ENCODE measurements at regions not wholly inside any gene's neighbourhood (a gene's known extent, or its start where the extent isn't known, plus 50 kb on each side); places are given as distances from the start of the nearest gene placed in this dataset.

DNA sequence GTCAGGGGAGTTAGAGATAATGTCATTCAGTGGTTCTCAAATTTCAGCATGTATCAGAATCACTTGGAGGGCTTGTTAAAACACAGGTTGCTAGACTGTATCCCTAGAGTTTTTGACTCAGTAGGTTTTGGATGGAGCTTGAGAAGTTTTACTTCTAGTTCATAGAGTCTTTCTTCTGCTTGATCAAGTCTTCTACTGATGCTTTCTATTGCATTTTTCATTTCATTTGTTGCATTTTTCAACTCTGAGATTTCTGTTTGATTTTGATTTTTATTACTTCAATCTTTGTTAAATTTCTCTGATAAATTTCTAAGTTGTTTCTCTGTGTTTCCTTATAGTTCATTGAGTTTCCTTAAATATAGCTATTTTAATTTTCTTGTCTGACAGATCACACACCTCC lies 361.4 kb downstream of the RAPGEF2 start:
- H3K27ac Mint-ChIP-seq = no peak overlapping the region
- no peaks in the 10 kb centered on the region for H3K4me1 Mint-ChIP-seq
- peaks cover 2% of the 10 kb centered on the region for H3K27me3 Mint-ChIP-seq
- no peak overlapping the region for H3K4me3 Mint-ChIP-seq
- peaks cover 2% of the 10 kb centered on the region for H3K36me3 Mint-ChIP-seq
- H3K9me3 Mint-ChIP-seq = peaks cover 1 to 15% (median 9%) of the 10 kb centered on the region in 3 donors

DNA sequence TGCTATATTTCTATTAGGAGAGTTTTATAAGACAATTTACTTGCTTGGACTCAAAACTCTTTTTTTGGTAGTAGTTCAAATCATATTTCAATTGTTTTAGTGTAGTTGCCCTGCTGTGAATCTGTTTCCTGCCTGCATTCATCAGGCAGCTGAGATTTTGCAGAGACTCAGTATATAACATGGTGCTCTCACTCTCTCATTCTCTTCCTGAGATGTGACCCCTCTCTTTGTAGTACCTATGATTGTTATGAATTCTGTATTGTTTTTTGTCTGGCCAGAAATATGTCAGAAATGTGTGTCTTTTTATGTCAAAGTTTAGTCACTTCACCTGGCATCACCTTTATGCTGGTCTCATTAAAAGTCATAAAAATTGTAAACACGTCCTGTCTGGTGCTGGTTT lies 374.0 kb downstream of the RAPGEF2 start:
- no peak overlapping the region for H3K27ac Mint-ChIP-seq
- H3K4me1 Mint-ChIP-seq = no peaks in the 10 kb centered on the region
- no peaks in the 10 kb centered on the region for H3K27me3 Mint-ChIP-seq
- peaks cover 0 to 5% (median 4%) of the 10 kb centered on the region in 3 donors for H3K9me3 Mint-ChIP-seq
- no peak overlapping the region for H3K4me3 Mint-ChIP-seq
- H3K36me3 Mint-ChIP-seq = no peaks in the 10 kb centered on the region

DNA sequence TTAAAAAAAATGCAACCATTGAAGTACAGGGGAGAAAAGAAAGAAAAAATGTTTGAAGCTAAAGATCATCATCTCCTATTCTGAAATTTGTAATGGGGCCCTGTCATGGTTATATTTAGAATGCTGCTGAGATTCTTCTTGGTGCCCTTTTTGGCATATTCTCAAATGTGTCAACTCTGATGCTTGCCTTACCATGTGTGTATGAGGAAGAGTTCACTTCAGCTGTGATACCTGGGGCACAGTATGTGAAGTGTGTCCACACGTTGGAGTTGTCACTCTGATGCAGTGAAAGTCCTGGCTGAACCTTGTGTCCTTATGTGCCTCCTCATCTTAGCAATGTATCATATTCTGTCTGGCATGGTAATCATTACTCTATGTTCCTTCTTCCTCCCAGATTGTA lies 377.9 kb downstream of the RAPGEF2 start:
- no peak overlapping the region for H3K27ac Mint-ChIP-seq

DNA sequence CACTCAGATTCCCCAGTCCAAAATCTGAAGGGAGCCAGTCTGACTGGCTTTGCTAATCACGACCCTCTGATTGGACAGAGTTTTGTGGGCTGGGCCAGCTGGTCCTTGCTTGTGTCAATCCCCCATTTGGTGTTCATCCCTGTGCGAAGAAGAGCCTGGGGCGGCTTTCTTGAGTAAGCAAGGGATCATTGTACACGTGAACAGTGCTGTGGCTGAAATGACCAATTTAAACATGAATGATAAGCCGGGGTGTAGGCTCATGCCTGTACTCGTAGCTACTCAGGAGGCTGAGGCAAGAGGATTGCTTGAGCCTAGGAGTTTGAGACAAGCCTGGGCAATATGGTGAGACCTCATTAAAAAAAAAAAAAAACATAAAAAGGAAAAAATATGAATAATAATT lies 379.1 kb downstream of the RAPGEF2 start:
- Mint-ChIP-seq H3K36me3 (no peaks in the 10 kb centered on the region), H3K9me3 (no peaks in the 10 kb centered on the region), H3K27ac (no peak overlapping the region), H3K4me1 (no peaks in the 10 kb centered on the region), H3K27me3 (no peaks in the 10 kb centered on the region), H3K4me3 (no peak overlapping the region)

More for the DNA sequence above, 377.9 kb downstream of the RAPGEF2 start:
- Mint-ChIP-seq H3K27me3 (no peaks in the 10 kb centered on the region), H3K36me3 (no peaks in the 10 kb centered on the region), H3K4me3 (no peak overlapping the region), H3K4me1 (no peaks in the 10 kb centered on the region), H3K9me3 (no peaks in the 10 kb centered on the region)

DNA sequence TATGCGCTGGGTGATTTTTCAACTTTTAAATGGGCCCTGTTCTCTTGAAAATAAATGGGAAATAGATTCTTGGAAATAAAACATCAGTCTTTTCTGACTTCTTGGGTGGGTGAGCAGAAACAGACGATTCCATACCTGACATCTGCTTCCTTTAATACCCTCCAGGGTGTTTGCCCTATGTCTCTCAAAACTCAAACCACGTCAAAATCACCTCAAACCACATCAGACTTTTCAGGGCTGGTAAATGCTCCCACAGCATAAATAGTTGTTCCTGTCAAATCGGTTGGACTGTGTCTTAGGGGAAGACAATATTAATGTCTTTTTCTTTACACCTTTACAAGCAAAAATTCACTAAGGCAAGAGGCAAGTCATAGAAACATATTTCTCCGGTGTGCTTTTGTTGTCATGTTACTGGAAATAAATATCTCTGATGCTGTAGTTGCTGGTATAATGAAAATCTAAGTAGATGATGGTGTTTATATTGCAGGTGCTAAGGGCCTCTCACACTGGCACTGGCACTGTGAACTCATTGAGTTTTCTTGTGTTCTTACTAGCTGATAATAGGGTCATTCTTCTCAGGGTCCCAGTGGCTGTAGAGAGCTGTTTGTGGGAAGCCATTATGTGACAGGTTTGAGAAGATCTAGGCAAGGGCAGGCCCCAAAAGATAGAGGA lies 380.4 kb downstream of the RAPGEF2 start:
- no peaks in the 10 kb centered on the region for H3K36me3 Mint-ChIP-seq
- H3K27me3 Mint-ChIP-seq = no peaks in the 10 kb centered on the region
- H3K4me3 Mint-ChIP-seq = no peak overlapping the region
- H3K4me1 Mint-ChIP-seq = peaks cover 0 to 2% (median 0%) of the 10 kb centered on the region in 3 donors
- H3K9me3 Mint-ChIP-seq = no peaks in the 10 kb centered on the region
- no peak overlapping the region for H3K27ac Mint-ChIP-seq

DNA sequence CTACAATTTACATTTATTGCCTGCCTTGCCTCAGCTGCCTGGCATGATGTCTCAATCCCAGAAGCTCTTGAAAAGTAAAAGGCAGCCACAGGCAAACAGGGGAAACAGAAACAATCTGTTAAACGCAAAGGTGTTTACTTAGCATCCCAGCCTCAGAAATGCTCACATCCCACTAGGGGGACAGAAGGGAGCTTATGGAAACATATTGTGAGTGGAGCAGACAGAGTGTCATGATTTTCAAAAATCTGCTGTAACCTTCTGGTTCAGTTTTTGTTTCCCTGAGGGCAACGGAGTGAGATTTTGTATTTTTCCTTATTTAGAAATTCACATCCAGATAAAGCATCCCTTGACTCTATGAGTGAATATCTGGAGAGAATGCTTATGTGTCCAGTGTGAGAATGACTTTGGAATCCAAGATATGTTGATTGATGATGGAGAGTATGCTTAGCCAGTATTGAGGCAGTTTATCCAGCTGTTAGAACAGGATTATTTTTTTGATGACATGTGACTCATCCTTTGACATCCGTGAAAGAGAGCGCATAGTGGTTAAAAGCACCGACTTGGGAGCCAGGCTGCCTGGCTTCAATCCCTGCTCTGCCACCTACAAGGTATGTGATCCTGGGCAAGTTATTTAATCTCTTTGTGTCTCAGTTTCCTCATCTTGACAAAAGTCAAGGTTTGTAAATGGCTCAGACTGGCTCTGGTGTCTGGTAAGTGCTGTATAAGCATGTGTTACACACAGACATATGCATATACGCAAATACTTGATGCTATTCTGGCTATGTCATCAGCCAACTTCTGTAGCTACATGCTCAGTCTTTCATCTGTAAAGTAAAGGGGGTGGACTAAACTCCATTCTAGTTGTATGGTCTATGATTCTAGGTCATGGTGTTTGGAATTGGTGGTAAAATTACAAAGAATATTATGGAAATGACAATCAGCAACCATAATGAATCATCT lies 381.2 kb downstream of the RAPGEF2 start:
- Mint-ChIP-seq H3K36me3 (no peaks in the 10 kb centered on the region), H3K4me3 (no peak overlapping the region), H3K4me1 (peaks cover 0 to 2% (median 0%) of the 10 kb centered on the region in 3 donors), H3K27me3 (no peaks in the 10 kb centered on the region), H3K9me3 (no peaks in the 10 kb centered on the region), H3K27ac (no peak overlapping the region)

DNA sequence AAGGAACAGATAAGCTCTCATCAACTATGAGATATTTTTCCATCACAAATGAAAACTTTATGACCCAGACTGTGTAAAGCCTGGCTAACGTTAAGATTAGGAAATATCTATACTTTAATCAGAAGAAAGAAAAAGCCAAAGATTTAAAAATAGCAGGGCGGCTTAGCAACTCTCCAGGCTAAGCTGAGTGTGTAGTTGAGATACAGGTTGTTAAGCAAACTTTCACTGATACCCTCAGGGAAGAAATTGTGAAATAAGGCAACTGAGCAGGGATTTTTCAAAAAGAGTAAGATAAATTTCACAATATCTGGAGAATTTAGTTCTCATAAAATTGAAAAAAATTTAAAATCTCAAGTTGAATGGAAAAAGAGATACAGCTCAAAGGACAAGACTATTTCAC lies 382.0 kb downstream of the RAPGEF2 start:
- Mint-ChIP-seq H3K27ac (no peak overlapping the region), H3K27me3 (no peaks in the 10 kb centered on the region), H3K9me3 (no peaks in the 10 kb centered on the region), H3K4me3 (no peak overlapping the region), H3K36me3 (no peaks in the 10 kb centered on the region), H3K4me1 (peaks cover 0 to 3% (median 0%) of the 10 kb centered on the region in 3 donors)

DNA sequence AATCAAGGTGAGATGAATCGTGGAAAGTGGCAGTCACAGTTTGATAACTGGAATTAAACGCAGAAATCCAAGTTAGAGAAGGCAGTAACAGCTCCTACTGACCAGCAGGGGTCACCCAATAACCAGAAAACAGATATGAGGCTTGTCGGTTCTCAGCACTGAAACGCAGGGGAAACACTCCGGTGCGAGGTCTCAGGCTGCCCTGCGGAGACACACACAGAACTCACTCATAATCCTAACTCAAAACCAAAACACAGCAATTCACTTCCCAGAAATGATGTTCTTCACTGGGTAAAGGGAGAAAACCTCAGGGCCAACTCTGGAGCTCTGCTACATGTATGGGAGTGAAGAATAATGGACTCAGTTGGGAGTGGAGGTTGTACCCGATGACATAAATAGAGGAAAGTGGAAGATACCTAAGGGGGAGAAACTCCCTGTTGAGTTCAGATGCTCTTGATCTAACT lies 384.4 kb downstream of the RAPGEF2 start:
- H3K4me1 Mint-ChIP-seq = peaks cover 0 to 4% (median 0%) of the 10 kb centered on the region in 3 donors
- H3K4me3 Mint-ChIP-seq = no peak overlapping the region
- no peaks in the 10 kb centered on the region for H3K36me3 Mint-ChIP-seq
- no peaks in the 10 kb centered on the region for H3K27me3 Mint-ChIP-seq
- H3K9me3 Mint-ChIP-seq = no peaks in the 10 kb centered on the region
- no peak overlapping the region for H3K27ac Mint-ChIP-seq

DNA sequence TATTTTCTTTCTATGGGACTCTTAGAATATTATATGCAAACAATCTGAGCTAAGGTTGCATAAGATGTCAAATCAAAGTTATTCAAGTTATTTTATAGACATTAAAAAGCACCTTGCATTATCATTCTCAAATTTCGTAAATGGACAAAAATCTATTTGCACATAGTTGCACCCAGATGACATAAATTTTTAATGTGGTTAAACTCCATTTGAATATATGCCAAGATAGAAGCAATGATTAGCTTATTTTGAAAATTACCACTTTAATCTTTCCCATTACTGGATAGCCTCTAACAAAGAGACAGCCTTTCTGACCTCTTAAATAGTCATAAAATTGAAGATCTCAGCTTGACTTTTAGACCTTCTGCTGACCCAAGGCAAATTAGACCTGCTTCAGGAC lies 386.8 kb downstream of the RAPGEF2 start:
- H3K9me3 Mint-ChIP-seq = peaks cover 0 to 2% (median 0%) of the 10 kb centered on the region in 3 donors
- H3K36me3 Mint-ChIP-seq = peaks cover 2% of the 10 kb centered on the region

DNA sequence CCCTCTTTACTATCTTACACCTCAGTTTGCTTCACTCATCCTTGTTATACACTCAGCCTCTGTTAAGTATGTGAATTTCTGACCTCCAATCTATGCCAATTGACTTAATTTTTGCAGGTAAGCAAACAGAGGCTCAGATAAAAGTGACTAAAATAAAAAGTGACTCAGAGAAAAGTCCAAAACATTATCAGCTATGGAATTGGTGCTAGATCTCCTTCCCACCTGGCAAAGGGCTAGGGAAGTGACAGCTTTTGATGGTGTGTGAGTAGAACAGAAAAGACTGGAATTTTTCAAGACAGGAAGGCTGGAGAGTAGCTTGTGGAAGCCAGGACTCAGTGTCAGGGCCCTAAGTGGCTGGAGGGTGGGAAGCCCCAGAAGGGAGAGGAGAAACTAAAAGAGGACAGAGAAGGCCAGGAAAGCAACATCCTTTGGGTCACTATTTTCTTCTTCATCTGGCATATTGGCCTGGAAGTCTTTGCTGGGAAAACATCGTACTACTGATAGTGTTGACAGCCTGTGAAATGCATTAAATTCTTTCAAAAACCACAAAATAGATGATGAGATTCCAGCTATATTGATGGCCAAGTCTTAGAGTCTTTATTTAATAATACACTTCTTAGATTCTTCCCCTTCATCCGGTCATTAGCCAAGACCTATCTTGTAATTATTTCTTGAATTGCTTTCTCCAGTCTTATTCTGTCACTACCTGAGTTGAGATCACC lies 392.8 kb downstream of the RAPGEF2 start:
- Mint-ChIP-seq H3K27ac (peak overlapping the region in 1 of 3 donors; percentile 17), H3K9me3 (peaks cover 0 to 4% (median 0%) of the 10 kb centered on the region in 3 donors), H3K36me3 (peaks cover 2% of the 10 kb centered on the region), H3K4me3 (no peak overlapping the region), H3K27me3 (no peaks in the 10 kb centered on the region), H3K4me1 (no peaks in the 10 kb centered on the region)

More for the DNA sequence above, 386.8 kb downstream of the RAPGEF2 start:
- Mint-ChIP-seq H3K4me1 (peaks cover 0 to 4% (median 0%) of the 10 kb centered on the region in 3 donors), H3K4me3 (no peak overlapping the region), H3K27ac (no peak overlapping the region), H3K27me3 (no peaks in the 10 kb centered on the region)

DNA sequence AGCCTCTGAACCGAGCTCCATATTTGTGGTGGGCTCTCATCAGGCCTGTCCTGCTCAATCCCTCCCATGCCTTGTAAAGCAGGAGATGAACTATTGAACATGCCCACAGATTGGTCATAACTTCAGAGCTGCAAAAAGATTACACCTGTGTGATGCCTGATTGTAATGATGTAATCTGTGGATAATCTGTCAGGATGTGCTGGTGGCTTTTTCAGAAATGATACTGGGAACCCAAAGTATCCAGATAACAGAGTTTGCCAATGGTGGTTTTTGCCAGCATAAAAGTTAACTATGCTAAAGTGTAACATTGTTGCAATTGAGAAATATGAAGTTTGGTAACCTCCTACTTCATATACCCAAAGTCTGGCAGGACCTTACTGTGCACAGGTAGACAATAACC lies 393.4 kb downstream of the RAPGEF2 start:
- Mint-ChIP-seq H3K27ac (no peak overlapping the region), H3K4me1 (no peaks in the 10 kb centered on the region), H3K9me3 (peaks cover 0 to 4% (median 0%) of the 10 kb centered on the region in 3 donors), H3K36me3 (peaks cover 2% of the 10 kb centered on the region), H3K27me3 (no peaks in the 10 kb centered on the region), H3K4me3 (no peak overlapping the region)

DNA sequence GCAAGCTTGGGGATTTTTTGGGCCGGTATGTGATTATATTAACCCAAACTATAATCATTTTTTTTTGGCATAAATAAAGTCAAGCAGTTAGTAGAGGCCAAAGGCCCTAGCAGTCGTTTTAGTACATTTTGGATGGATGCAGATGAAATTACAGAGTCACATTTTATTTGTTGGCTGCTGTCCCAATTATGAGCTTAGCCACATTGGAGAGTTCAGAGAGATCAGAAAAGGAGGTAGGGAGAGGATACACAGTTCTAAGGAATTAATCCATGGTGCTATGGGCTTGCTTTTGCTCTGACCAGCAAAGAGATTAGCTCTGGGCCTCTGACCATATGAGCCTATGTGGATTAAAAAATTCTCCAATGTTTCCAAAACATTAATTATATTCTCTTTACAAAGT lies 395.1 kb downstream of the RAPGEF2 start:
- Mint-ChIP-seq H3K27ac (no peak overlapping the region), H3K36me3 (peaks cover 2% of the 10 kb centered on the region), H3K4me3 (no peak overlapping the region), H3K27me3 (peaks cover 2% of the 10 kb centered on the region), H3K4me1 (no peaks in the 10 kb centered on the region), H3K9me3 (peaks cover 0 to 4% (median 0%) of the 10 kb centered on the region in 3 donors)

DNA sequence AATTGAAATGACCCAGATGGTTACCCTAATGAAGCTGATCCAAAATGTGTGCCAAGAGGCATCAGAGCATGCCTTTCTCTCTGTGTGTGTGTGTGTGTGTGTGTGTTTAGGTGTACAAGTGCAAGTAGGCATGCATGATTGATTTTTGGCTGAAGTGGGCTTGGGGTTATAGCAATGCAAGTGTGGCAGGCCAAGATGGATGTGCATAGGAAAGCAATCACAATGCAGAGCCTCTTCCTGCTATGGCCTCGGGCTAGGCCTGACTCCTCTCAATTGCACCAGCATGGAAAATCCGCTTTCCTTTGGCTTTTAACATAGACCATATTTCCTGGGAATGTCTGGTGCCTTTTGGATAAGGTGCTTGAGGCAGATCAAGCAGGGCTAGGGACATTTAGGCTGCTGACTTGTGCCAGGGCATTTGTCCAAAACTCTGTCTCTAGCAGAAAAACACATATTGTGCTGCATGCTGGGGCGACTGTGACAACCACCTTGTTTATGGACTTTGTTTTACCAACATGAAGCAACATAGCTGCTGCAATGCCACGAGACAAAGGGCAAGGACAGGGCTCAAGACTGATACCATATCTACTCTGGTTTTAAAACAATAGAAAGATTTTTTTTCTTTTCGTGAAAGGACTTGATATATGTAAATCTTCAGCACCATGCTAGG lies 395.7 kb downstream of the RAPGEF2 start:
- Mint-ChIP-seq H3K27me3 (peaks cover 2% of the 10 kb centered on the region), H3K27ac (no peak overlapping the region), H3K9me3 (peaks cover 0 to 4% (median 0%) of the 10 kb centered on the region in 3 donors), H3K4me3 (no peak overlapping the region), H3K36me3 (no peaks in the 10 kb centered on the region), H3K4me1 (no peaks in the 10 kb centered on the region)

DNA sequence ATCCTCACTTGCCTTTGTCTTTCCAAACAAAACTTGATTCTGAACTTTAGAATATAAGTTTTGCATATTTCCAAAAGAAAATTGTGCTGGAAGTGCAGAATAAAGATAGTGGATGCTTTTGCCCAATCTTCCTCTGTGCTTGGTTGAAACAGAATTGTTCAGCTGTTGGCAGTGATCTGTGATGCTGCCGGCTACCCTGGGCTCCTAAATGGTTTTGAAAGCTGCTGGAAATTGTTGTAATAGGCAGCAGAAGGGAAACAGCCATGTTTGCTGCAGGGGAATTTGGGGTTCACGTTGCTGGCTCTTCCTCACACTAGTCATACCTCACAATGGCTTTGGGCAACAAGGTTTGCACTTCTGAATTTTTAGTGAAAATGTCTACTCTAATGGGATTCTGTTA lies 398.0 kb downstream of the RAPGEF2 start:
- H3K27me3 Mint-ChIP-seq = peaks cover 3% of the 10 kb centered on the region
- H3K36me3 Mint-ChIP-seq = no peaks in the 10 kb centered on the region
- H3K4me1 Mint-ChIP-seq = no peaks in the 10 kb centered on the region
- no peak overlapping the region for H3K27ac Mint-ChIP-seq
- H3K9me3 Mint-ChIP-seq = peaks cover 0 to 4% (median 0%) of the 10 kb centered on the region in 3 donors
- no peak overlapping the region for H3K4me3 Mint-ChIP-seq

Measured in IgD-negative memory B cell (primary cell).